ENCODE measurements at regions not wholly inside any gene's neighbourhood (a gene's known extent, or its start where the extent isn't known, plus 50 kb on each side); places are given as distances from the start of the nearest gene placed in this dataset.

- TF ChIP-seq CTCF (IDR thresholded peaks at IDR 0.05) (no peak), POLR2AphosphoS5 (IDR thresholded peaks at IDR 0.05) (no peak), POLR2A (IDR thresholded peaks at IDR 0.05) (no peak), EP300 (IDR thresholded peaks at IDR 0.05; ENCODE audit: low read depth) (no peak)
These were observed 1072.1 kb upstream of the FANCL start for GRCh38 chr2:59312967-59313940.

All from transverse colon (tissue), 4 donors.